NT2/D1 (cell line): ENCODE measurements at regions not wholly inside any gene's neighbourhood (a gene's known extent, or its start where the extent isn't known, plus 50 kb on each side); places are given as distances from the start of the nearest gene placed in this dataset.

Experiments used
- SUZ12 ChIP-seq: IDR thresholded peaks from 2 replicates; pipeline ENCODE4 v1.6.1; 2011; ENCODE audit not compliant: insufficient read length, insufficient read depth; ENCODE audit errors: extremely low read depth
- YY1 ChIP-seq: IDR thresholded peaks from 2 replicates; pipeline ENCODE4 v1.6.1; 2011; ENCODE audit not compliant: insufficient read length, insufficient read depth
- ZNF274 ChIP-seq: IDR thresholded peaks from 2 replicates; pipeline ENCODE4 v1.6.1; 2011; ENCODE audit warnings: mild to moderate bottlenecking, low read depth, low read length

- no peak for TF ChIP-seq ZNF274
- TF ChIP-seq YY1: no peak
- TF ChIP-seq SUZ12: no peak
Measured at GRCh38 chr3:18723206-18723810, 298.2 kb upstream of the SATB1 start.
